IMR-90 (cell line): ENCODE measurements at regions not wholly inside any gene's neighbourhood (a gene's known extent, or its start where the extent isn't known, plus 50 kb on each side); places are given as distances from the start of the nearest gene placed in this dataset.

Source experiments
- ATAC-seq: fragments of 200-7000 bp; cut with Tn5 transposase; 2 replicates; pipeline ENCODE4 v1.9.1; 2020; ENCODE audit warnings: low read depth, mild to moderate bottlenecking, moderate library complexity
- BruUV-seq: library from RNA; stranded (reverse); fragments of 400-500 nt; replicated peaks from 2 replicates; lab custom pipeline; 2021; lab: Mats Ljungman, UMichigan
- CTCF ChIA-PET: fragments of 300-600 bp; formaldehyde crosslinking; extraction: SDS; loops from one replicate; lab custom pipeline; 2021; ENCODE audit warnings: antibody characterized with exemption; lab: Yijun Ruan, JAX
- POLR2A ChIA-PET: fragments of 300-600 bp; sonication (Branson Sonifier 250); formaldehyde crosslinking; loops from one replicate; lab custom pipeline; 2022; ENCODE audit warnings: antibody characterized with exemption; ENCODE audit not compliant: unreplicated experiment; lab: Charles Lee
- DNase-seq: peaks from one replicate; pipeline ENCODE4 v3.0.0; 2013
- H2AFZ ChIP-seq: replicated peaks from 2 replicates; pipeline ENCODE3; 2013; ENCODE audit warnings: low read length, mild to moderate bottlenecking; ENCODE audit not compliant: poor library complexity
- H2AK5ac ChIP-seq: 2 replicates; pipeline ENCODE4 v1.6.1; 2013; ENCODE audit warnings: low read depth, low read length, inconsistent platforms
- H2AK9ac ChIP-seq: replicated peaks from 2 replicates; pipeline ENCODE3; 2013; ENCODE audit warnings: mild to moderate bottlenecking, low read depth, low read length, moderate library complexity; ENCODE audit not compliant: poor library complexity
- H2BK120ac ChIP-seq: 2 replicates; pipeline ENCODE4 v1.6.1; 2013; ENCODE audit warnings: low read depth, low read length, inconsistent platforms
- H2BK15ac ChIP-seq: 3 replicates; pipeline ENCODE4 v1.6.1; 2013; ENCODE audit warnings: low read depth, low read length, inconsistent platforms
- H2BK20ac ChIP-seq: 2 replicates; pipeline ENCODE4 v1.6.1; 2013; ENCODE audit warnings: low read depth, mild to moderate bottlenecking, inconsistent platforms, low read length, moderate library complexity
- H2BK5ac ChIP-seq: 2 replicates; pipeline ENCODE4 v1.6.1; 2013; ENCODE audit warnings: mild to moderate bottlenecking, low read depth, low read length, inconsistent platforms; ENCODE audit not compliant: poor library complexity, severe bottlenecking
- H3K14ac ChIP-seq: replicated peaks from 2 replicates; pipeline ENCODE4 v1.6.1; 2013; ENCODE audit warnings: low read depth, low read length, inconsistent platforms
- H3K18ac ChIP-seq: 2 replicates; pipeline ENCODE4 v1.6.1; 2013; ENCODE audit warnings: low read depth, low read length, control low read depth
- H3K23ac ChIP-seq: 2 replicates; pipeline ENCODE4 v1.6.1; 2013; ENCODE audit warnings: low read depth, low read length, inconsistent platforms
- H3K27ac ChIP-seq: 2 replicates; pipeline ENCODE4 v1.5.1; 2013; ENCODE audit warnings: mild to moderate bottlenecking, control low read depth, low read length; ENCODE audit not compliant: insufficient read depth
- H3K27me3 ChIP-seq: 2 replicates; pipeline ENCODE4 v1.6.1; 2013; ENCODE audit warnings: low read length; ENCODE audit not compliant: control insufficient read depth, insufficient read depth
- H3K36me3 ChIP-seq: 2 replicates; pipeline ENCODE4 v1.6.1; 2013; ENCODE audit warnings: low read length, mixed read lengths; ENCODE audit not compliant: control insufficient read depth, insufficient read depth
- H3K4ac ChIP-seq: 2 replicates; pipeline ENCODE4 v1.6.1; 2013; ENCODE audit warnings: low read depth, low read length, inconsistent platforms
- H3K4me1 ChIP-seq: 2 replicates; pipeline ENCODE4 v1.6.1; 2013; ENCODE audit warnings: low read length, mixed read lengths; ENCODE audit not compliant: control insufficient read depth, insufficient read depth
- H3K4me2 ChIP-seq: 2 replicates; pipeline ENCODE4 v1.6.1; 2013; ENCODE audit warnings: low read depth, mild to moderate bottlenecking, control low read depth, low read length, moderate library complexity
- H3K4me3 ChIP-seq: 2 replicates; pipeline ENCODE4 v1.5.1; 2013; ENCODE audit warnings: low read depth, mild to moderate bottlenecking, control low read depth, low read length, moderate library complexity; ENCODE audit not compliant: insufficient read depth
- H3K56ac ChIP-seq: 2 replicates; pipeline ENCODE4 v1.6.1; 2013; ENCODE audit warnings: low read length, inconsistent platforms; ENCODE audit not compliant: insufficient read depth; ENCODE audit errors: extremely low read depth
- H3K79me1 ChIP-seq, 2 experiments: 2 replicates each; pipeline ENCODE4 v1.6.1; 2013; ENCODE audit warnings: low read length in 2 of 2, inconsistent platforms in 1 of 2, low read depth in 1 of 2
- H3K9ac ChIP-seq: 2 replicates; pipeline ENCODE4 v1.6.1; 2013; ENCODE audit warnings: low read depth, low read length, control low read depth
- H3K9me1 ChIP-seq: 2 replicates; pipeline ENCODE4 v1.6.1; 2013; ENCODE audit warnings: low read length, inconsistent platforms; ENCODE audit not compliant: insufficient read depth
- H3K9me3 ChIP-seq: 2 replicates; pipeline ENCODE4 v1.6.1; 2013; ENCODE audit warnings: low read length; ENCODE audit not compliant: control insufficient read depth, insufficient read depth
- H4K20me1 ChIP-seq: 2 replicates; pipeline ENCODE4 v1.6.1; 2013; ENCODE audit warnings: low read length, inconsistent platforms; ENCODE audit not compliant: insufficient read depth
- H4K5ac ChIP-seq: 2 replicates; pipeline ENCODE4 v1.6.1; 2013; ENCODE audit warnings: mild to moderate bottlenecking, low read depth, low read length, control low read depth
- H4K8ac ChIP-seq, 2 experiments: 2 replicates each; pipeline ENCODE4 v1.6.1; 2013; ENCODE audit warnings: low read depth in 2 of 2, low read length in 2 of 2, control low read depth in 1 of 2, inconsistent platforms in 1 of 2
- H4K91ac ChIP-seq: 2 replicates; pipeline ENCODE4 v1.6.1; 2013; ENCODE audit warnings: low read depth, low read length, inconsistent platforms; ENCODE audit not compliant: insufficient read depth
- POLR2A ChIP-seq: IDR thresholded peaks from 2 replicates; pipeline ENCODE4 v1.6.1; 2012; ENCODE audit warnings: mild to moderate bottlenecking, low read depth, low read length
- WGBS, 2 experiments: methylation state at CpG; one replicate each; pipeline versions ENCODE4 v1.1.5 to v1.1.7; 2013; ENCODE audit warnings: missing lambda C conversion rate in 2 of 2; ENCODE audit not compliant: insufficient read length in 1 of 2; ENCODE audit errors: extremely low coverage in 2 of 2; 5-methylcytosine and 5-hydroxymethylcytosine counted together
- dilution Hi-C: fragments of 300-500 bp; cut with HindIII; formaldehyde crosslinking; loops from one replicate; pipeline ENCODE4 v1.14.3; 2018; ENCODE audit warnings: low sequenced_read_pairs; ENCODE audit not compliant: unreplicated experiment
- in situ Hi-C: fragments of 300-500 bp; cut with MboI; formaldehyde crosslinking; loops from 3 replicates; pipeline ENCODE4 v1.14.3; 2019; ENCODE audit warnings: low sequenced_read_pairs, inconsistent platforms, mixed read lengths
- intact Hi-C: fragments of 100-400 bp; cut with micrococcal nuclease; formaldehyde crosslinking; loops from 2 replicates; pipeline ENCODE4 v1.10.0; 2022

DNA sequence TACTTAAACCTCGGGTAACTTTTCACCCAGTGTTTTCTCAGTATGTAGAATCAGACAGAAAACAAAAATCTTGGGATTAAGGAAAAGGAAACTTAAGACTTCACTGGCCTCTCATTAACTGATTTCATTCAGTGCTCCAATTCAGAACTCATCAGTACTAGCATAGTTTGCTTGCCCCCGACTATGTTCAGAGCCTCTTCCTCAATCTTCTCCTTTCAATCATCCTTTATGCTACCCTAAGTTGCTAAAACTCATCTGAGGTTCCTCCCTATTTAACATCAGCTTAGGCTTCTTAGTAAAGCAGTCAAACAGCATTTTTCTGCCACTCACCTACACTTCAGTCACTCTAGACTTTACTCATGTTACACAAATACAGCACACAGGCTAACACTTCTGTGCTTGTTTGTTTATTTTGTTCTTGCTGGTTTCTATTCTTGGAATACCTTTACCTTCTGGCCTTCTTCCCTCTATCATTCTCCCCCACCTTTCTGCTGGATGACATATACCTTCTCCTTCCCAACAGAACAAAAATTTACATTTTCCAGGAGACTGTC is 163.0 kb upstream of the TLL1 start:
- WGBS, 2 experiments, result 0% methylated on average over 1 of the region's 2 CpGs; no CpG with 5 or more reads in 1 of the 2 experiments
- Histone ChIP-seq H3K14ac (no peak overlapping the region), H3K27ac (no peak overlapping the region), H3K9me1 (no peaks in the 10 kb centered on the region), H2BK15ac (no peak overlapping the region), H3K4me2 (no peak overlapping the region), H4K5ac (no peak overlapping the region), H3K4ac (no peak overlapping the region), H3K36me3 (no peaks in the 10 kb centered on the region), H2AK9ac (no peak overlapping the region), H3K79me1 (no peaks in the 10 kb centered on the region), H2AFZ (no peak overlapping the region), H3K27me3 (no peaks in the 10 kb centered on the region), H3K23ac (no peak overlapping the region), H4K91ac (no peak overlapping the region), H2BK20ac (no peak overlapping the region), H3K4me1 (no peaks in the 10 kb centered on the region), H3K4me3 (no peak overlapping the region), H3K9ac (no peak overlapping the region), H2BK5ac (no peak overlapping the region), H3K9me3 (peaks cover 8% of the 10 kb centered on the region), H4K8ac (no peak overlapping the region), H4K20me1 (no peaks in the 10 kb centered on the region), H3K56ac (no peak overlapping the region), H2BK120ac (no peak overlapping the region), H2AK5ac (no peak overlapping the region), H3K18ac (no peak overlapping the region)
- no peak for TF ChIP-seq POLR2A
- ChIA-PET POLR2A (no interaction called here), CTCF (no interaction called here)
- DNase-seq (no peak), ATAC-seq (no peak)
- dilution Hi-C loops, result no loop called here
- intact Hi-C loops, result no loop called here
- BruUV-seq, result no TSS peak
- in situ Hi-C loops, result no loop called here
